Liver (tissue), 8 donors: ENCODE measurements at regions not wholly inside any gene's neighbourhood (a gene's known extent, or its start where the extent isn't known, plus 50 kb on each side); places are given as distances from the start of the nearest gene placed in this dataset.

Experiments used
- DNase-seq: peaks from one replicate; pipeline ENCODE4 v3.0.0-alpha.2; 2017; ENCODE audit warnings: low spot score
- H3K27ac ChIP-seq, 2 donors: one replicate each; pipeline ENCODE4 v1.7.0; 2013; ENCODE audit warnings: inconsistent platforms in 2 of 2, low read length in 2 of 2, control low read depth in 1 of 2, low read depth in 1 of 2, mild to moderate bottlenecking in 1 of 2
- H3K27me3 ChIP-seq, 4 donors: one replicate each; pipeline versions ENCODE4 v1.6.1 to v1.7.0; 2013; ENCODE audit warnings: low read length in 3 of 4, inconsistent platforms in 1 of 4, mild to moderate bottlenecking in 1 of 4, moderate library complexity in 1 of 4; ENCODE audit not compliant: control insufficient read depth in 4 of 4, insufficient read depth in 4 of 4
- H3K36me3 ChIP-seq, 4 donors: one replicate each; pipeline versions ENCODE4 v1.6.1 to v1.7.0; 2013; ENCODE audit warnings: low read length in 3 of 4, mild to moderate bottlenecking in 3 of 4, low read depth in 1 of 4, moderate library complexity in 1 of 4; ENCODE audit not compliant: control insufficient read depth in 4 of 4, insufficient read depth in 3 of 4
- H3K4me1 ChIP-seq, 4 donors: one replicate each; pipeline versions ENCODE4 v1.6.1 to v1.7.0; 2013; ENCODE audit warnings: low read length in 3 of 4, mild to moderate bottlenecking in 3 of 4, moderate library complexity in 1 of 4; ENCODE audit not compliant: control insufficient read depth in 4 of 4, insufficient read depth in 4 of 4
- H3K4me3 ChIP-seq, 3 donors: one replicate each; pipeline versions ENCODE4 v1.6.1 to v1.7.0; 2013; ENCODE audit warnings: low read length in 3 of 3, control low read depth in 1 of 3, low read depth in 1 of 3, mild to moderate bottlenecking in 1 of 3
- H3K9ac ChIP-seq, 2 donors: one replicate each; pipeline ENCODE4 v1.7.0; 2013; ENCODE audit warnings: low read length in 2 of 2, mild to moderate bottlenecking in 2 of 2, moderate library complexity in 2 of 2, control low read depth in 1 of 2, low read depth in 1 of 2
- H3K9me3 ChIP-seq, 4 donors: one replicate each; pipeline versions ENCODE4 v1.6.1 to v1.7.0; 2013; ENCODE audit warnings: low read length in 3 of 4; ENCODE audit not compliant: control insufficient read depth in 4 of 4
- EGR1 ChIP-seq, 2 donors: IDR thresholded peaks; 2 replicates each; pipeline ENCODE4 v1.6.1; 2016 to 2018; ENCODE audit warnings: antibody characterized with exemption in 2 of 2, low read depth in 2 of 2
- FOXA1 ChIP-seq: IDR thresholded peaks from 2 replicates; pipeline ENCODE4 v1.6.1; 2016; ENCODE audit warnings: antibody characterized with exemption
- FOXA2 ChIP-seq: IDR thresholded peaks from 2 replicates; pipeline ENCODE4 v1.6.1; 2016; ENCODE audit warnings: antibody characterized with exemption
- GABPA ChIP-seq, 2 donors: IDR thresholded peaks in 1 of 2; conservative IDR thresholded peaks in 1 of 2; 2 replicates each; pipeline ENCODE4 v1.6.1; 2016; ENCODE audit warnings: antibody characterized with exemption in 2 of 2, mild to moderate bottlenecking in 1 of 2, moderate library complexity in 1 of 2
- HNF4A ChIP-seq, 2 donors: conservative IDR thresholded peaks; 2 replicates each; pipeline ENCODE4 v1.6.1; 2016; ENCODE audit warnings: antibody characterized with exemption in 2 of 2, mild to moderate bottlenecking in 2 of 2
- JUND ChIP-seq, 2 donors: IDR thresholded peaks; 2 replicates each; pipeline ENCODE4 v1.6.1; 2016; ENCODE audit warnings: antibody characterized with exemption in 2 of 2
- NR2F2 ChIP-seq: IDR thresholded peaks from 2 replicates; pipeline ENCODE4 v1.6.1; 2016; ENCODE audit warnings: antibody characterized with exemption
- RAD21 ChIP-seq, 2 donors: IDR thresholded peaks; 2 replicates each; pipeline ENCODE4 v1.6.1; 2016; ENCODE audit warnings: antibody characterized with exemption in 2 of 2, mild to moderate bottlenecking in 2 of 2
- RXRA ChIP-seq, 2 donors: IDR thresholded peaks; 2 replicates each; pipeline ENCODE4 v1.6.1; 2017 to 2018; ENCODE audit warnings: antibody characterized with exemption in 2 of 2, mild to moderate bottlenecking in 1 of 2
- SP1 ChIP-seq: IDR thresholded peaks from 2 replicates; pipeline ENCODE4 v1.6.1; 2018; ENCODE audit warnings: antibody characterized with exemption, mild to moderate bottlenecking
- TAF1 ChIP-seq: conservative IDR thresholded peaks from 2 replicates; pipeline ENCODE4 v1.6.1; 2016; ENCODE audit warnings: antibody characterized with exemption, mild to moderate bottlenecking
- YY1 ChIP-seq: IDR thresholded peaks from 2 replicates; pipeline ENCODE4 v1.6.1; 2016; ENCODE audit warnings: antibody characterized with exemption, mild to moderate bottlenecking
- ZBTB33 ChIP-seq: IDR thresholded peaks from 2 replicates; pipeline ENCODE4 v1.6.1; 2016; ENCODE audit warnings: antibody characterized with exemption
- WGBS: extraction: QIAGEN DNeasy Blood & Tissue Kit; methylation state at CpG from one replicate; pipeline ENCODE4 v1.1.7; 2013; 5-methylcytosine and 5-hydroxymethylcytosine counted together
- TF ChIP-seq, protein P1 (sequence below): IDR thresholded peaks from 2 replicates; pipeline ENCODE4 v1.6.1; 2016; ENCODE audit warnings: antibody characterized with exemption
- TF ChIP-seq, protein P2 (sequence below): IDR thresholded peaks from 2 replicates; pipeline ENCODE4 v1.6.1; 2016; ENCODE audit warnings: antibody characterized with exemption, mild to moderate bottlenecking
- TF ChIP-seq, protein P3 (sequence below): fragments of 150-350 bp; IDR thresholded peaks from 2 replicates; pipeline ENCODE4 v1.5.1; 2017; ENCODE audit warnings: improper control_type of control experiment, low read depth, low read length; ENCODE audit not compliant: missing input control
- donor health status: healthy.
- donor health status: healthy.
- donor health status: healthy.
- donor health status: healthy.
- donor health status: healthy.

- no peaks in the 10 kb centered on the region for H3K36me3 ChIP-seq
- no peaks in the 10 kb centered on the region for H3K4me1 ChIP-seq
- H3K9me3 ChIP-seq = no peaks in the 10 kb centered on the region
- TF ChIP-seq HNF4A (conservative IDR thresholded peaks at IDR 0.05) = no peak
- TF ChIP-seq SP1 = no peak
- no peak for TF ChIP-seq JUND (IDR thresholded peaks at IDR 0.05)
- TF ChIP-seq TAF1 = no peak
- no peak for TF ChIP-seq FOXA2
- no peak for TF ChIP-seq FOXA1
- no peak for TF ChIP-seq ZBTB33
- TF ChIP-seq RXRA (IDR thresholded peaks at IDR 0.05) = no peak
- no peak for TF ChIP-seq EGR1 (IDR thresholded peaks at IDR 0.05; ENCODE audit: low read depth in 2 of 2)
- TF ChIP-seq, protein P1, sequence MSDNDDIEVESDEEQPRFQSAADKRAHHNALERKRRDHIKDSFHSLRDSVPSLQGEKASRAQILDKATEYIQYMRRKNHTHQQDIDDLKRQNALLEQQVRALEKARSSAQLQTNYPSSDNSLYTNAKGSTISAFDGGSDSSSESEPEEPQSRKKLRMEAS = no peak
- TF ChIP-seq, protein P2, sequence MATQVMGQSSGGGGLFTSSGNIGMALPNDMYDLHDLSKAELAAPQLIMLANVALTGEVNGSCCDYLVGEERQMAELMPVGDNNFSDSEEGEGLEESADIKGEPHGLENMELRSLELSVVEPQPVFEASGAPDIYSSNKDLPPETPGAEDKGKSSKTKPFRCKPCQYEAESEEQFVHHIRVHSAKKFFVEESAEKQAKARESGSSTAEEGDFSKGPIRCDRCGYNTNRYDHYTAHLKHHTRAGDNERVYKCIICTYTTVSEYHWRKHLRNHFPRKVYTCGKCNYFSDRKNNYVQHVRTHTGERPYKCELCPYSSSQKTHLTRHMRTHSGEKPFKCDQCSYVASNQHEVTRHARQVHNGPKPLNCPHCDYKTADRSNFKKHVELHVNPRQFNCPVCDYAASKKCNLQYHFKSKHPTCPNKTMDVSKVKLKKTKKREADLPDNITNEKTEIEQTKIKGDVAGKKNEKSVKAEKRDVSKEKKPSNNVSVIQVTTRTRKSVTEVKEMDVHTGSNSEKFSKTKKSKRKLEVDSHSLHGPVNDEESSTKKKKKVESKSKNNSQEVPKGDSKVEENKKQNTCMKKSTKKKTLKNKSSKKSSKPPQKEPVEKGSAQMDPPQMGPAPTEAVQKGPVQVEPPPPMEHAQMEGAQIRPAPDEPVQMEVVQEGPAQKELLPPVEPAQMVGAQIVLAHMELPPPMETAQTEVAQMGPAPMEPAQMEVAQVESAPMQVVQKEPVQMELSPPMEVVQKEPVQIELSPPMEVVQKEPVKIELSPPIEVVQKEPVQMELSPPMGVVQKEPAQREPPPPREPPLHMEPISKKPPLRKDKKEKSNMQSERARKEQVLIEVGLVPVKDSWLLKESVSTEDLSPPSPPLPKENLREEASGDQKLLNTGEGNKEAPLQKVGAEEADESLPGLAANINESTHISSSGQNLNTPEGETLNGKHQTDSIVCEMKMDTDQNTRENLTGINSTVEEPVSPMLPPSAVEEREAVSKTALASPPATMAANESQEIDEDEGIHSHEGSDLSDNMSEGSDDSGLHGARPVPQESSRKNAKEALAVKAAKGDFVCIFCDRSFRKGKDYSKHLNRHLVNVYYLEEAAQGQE = no peak
- H3K4me3 ChIP-seq = no peak overlapping the region
- no peak overlapping the region for H3K9ac ChIP-seq
- H3K27me3 ChIP-seq = no peaks in the 10 kb centered on the region
- DNase-seq = no peak
- WGBS = 87% methylated on average over 2 of the region's 2 CpGs
- no peak overlapping the region for H3K27ac ChIP-seq
Observed at GRCh38 chr6:62452586-62452985, 166.6 kb upstream of the KHDRBS2 start.

DNA sequence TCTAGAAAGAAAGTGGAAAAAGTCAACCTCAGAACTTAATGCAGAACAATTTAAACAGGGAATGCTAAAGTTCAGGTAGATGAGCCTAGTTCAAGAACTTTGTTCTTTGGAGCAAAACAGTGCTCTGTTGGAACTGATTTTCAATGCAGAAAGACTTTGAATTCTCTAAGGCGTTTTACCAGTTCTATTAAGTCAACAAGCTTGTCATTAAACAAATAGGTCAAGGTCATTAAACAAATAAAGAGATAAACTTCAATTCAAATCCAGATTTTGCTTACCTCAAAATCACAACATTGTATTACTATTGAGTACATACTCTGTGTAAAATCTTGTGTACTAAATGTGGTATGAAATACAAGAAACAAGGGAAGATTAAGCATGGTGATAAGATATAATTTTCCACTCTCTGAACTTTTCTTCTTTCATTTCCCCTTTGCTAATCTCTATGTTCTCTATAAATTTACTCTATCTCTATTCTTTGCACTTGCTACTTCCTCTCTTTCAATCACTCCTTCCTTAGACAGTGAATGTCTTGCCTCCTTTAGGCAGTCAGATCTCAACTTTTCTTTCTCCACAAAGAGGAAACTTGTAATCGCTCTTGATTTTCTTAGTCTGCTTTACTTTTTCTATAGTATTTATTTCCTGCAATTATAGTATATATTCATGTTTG is 160.8 kb upstream of the KHDRBS2 start:
- no peak overlapping the region for H3K4me3 ChIP-seq
- H3K36me3 ChIP-seq = no peaks in the 10 kb centered on the region
- H3K27me3 ChIP-seq = no peaks in the 10 kb centered on the region
- H3K9ac ChIP-seq = no peak overlapping the region
- 55% methylated on average over 2 of the region's 2 CpGs for WGBS
- no peak for DNase-seq
- H3K9me3 ChIP-seq = no peaks in the 10 kb centered on the region
- H3K27ac ChIP-seq = no peak overlapping the region
- H3K4me1 ChIP-seq = no peaks in the 10 kb centered on the region
- TF ChIP-seq FOXA2 (no peak), JUND (IDR thresholded peaks at IDR 0.05) (no peak), TAF1 (no peak), RXRA (IDR thresholded peaks at IDR 0.05) (no peak), NR2F2 (no peak), YY1 (no peak), FOXA1 (no peak), ZBTB33 (no peak), EGR1 (IDR thresholded peaks at IDR 0.05; ENCODE audit: low read depth in 2 of 2) (no peak), HNF4A (conservative IDR thresholded peaks at IDR 0.05) (no peak), RAD21 (IDR thresholded peaks at IDR 0.05) (no peak), GABPA (IDR thresholded peaks at IDR 0.05 in 1 of 2, conservative IDR thresholded peaks at IDR 0.05 in 1 of 2) (no peak), SP1 (no peak)
- TF ChIP-seq, protein P3, sequence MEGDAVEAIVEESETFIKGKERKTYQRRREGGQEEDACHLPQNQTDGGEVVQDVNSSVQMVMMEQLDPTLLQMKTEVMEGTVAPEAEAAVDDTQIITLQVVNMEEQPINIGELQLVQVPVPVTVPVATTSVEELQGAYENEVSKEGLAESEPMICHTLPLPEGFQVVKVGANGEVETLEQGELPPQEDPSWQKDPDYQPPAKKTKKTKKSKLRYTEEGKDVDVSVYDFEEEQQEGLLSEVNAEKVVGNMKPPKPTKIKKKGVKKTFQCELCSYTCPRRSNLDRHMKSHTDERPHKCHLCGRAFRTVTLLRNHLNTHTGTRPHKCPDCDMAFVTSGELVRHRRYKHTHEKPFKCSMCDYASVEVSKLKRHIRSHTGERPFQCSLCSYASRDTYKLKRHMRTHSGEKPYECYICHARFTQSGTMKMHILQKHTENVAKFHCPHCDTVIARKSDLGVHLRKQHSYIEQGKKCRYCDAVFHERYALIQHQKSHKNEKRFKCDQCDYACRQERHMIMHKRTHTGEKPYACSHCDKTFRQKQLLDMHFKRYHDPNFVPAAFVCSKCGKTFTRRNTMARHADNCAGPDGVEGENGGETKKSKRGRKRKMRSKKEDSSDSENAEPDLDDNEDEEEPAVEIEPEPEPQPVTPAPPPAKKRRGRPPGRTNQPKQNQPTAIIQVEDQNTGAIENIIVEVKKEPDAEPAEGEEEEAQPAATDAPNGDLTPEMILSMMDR = no peak
- TF ChIP-seq, protein P1 = no peak
- TF ChIP-seq, protein P2 = no peak
